Astrocyte of the hippocampus (primary cell): ENCODE measurements at regions not wholly inside any gene's neighbourhood (a gene's known extent, or its start where the extent isn't known, plus 50 kb on each side); places are given as distances from the start of the nearest gene placed in this dataset.

Experiments
- DNase-seq: peaks from one replicate; pipeline ENCODE4 v3.0.0; 2011; ENCODE audit warnings: low read depth, low spot score

DNA sequence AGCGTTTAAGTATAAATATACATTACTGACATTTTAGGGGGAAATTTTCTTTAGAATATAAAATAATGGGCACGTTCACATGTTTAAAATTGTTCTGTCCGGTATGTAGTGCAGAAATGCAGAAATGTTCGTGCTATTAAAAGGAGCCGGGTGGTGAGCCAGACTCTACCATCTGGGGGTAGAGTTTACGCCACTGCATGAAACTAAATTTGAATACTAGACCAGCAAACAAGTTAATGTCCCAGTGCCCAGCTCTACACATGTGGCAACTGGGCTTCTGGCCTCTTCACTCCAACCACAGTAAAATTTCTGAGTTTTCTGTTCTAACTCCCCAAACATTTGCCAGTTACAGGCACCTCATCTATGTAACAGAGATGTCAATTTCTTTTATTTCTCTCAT is 1453.3 kb upstream of the TENM3 start:
- DNase-seq, result no peak

DNA sequence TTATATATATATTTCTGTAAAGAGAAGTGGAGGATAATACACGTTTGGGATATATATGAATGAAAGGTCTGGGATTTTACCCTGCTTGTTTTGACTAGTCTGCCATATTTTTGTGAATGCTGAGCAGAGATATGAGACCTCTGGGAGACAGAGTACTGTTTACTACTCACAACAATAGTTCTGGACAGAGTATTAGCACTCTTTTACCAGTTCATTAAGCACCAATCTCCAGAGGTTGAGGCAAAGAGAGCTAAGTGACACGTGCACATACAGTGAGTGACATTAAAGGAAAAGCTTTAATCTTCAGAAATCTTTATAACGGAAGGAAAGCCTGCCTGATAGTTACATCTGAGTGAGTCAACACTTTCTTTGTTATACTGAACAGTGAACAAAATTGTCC is 1452.7 kb upstream of the TENM3 start:
- no peak for DNase-seq

DNA sequence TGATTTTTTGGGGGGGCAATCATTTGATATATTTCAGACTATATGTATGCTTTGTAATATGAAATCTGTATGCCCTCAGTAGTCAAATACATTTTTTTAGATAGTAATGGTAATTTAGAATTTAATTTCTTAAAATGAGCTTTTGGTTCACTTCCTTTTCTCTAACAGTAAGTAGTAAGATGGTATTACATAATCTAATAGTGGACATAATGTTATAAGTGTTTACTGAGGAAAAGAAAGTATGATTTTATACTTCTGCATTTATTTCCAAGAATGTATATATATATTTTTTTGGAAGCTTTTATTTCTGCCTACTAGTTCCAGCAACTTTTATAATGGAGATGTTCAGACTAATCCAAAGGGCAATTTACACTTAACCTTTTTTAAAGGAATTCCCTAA is 1450.7 kb upstream of the TENM3 start:
- DNase-seq, result no peak

DNA sequence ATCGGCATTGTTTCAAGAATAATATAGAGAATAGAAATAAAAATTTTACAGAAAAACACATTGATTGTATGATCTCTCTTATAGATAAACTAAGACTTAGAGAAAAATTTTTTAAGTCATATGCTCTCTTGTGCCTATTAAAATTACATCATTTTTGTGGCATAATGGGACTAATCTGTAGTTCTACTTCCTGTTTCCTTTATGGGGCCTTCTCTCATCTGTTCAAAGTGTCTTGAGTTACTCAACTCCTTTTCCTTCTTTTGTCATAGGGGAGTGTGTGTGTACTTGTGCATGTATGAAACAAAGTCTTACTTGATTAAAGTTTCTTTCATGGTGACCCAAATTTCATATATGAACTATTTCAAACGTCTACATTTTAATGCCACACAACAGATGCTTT is 1448.9 kb upstream of the TENM3 start:
- DNase-seq, result no peak

DNA sequence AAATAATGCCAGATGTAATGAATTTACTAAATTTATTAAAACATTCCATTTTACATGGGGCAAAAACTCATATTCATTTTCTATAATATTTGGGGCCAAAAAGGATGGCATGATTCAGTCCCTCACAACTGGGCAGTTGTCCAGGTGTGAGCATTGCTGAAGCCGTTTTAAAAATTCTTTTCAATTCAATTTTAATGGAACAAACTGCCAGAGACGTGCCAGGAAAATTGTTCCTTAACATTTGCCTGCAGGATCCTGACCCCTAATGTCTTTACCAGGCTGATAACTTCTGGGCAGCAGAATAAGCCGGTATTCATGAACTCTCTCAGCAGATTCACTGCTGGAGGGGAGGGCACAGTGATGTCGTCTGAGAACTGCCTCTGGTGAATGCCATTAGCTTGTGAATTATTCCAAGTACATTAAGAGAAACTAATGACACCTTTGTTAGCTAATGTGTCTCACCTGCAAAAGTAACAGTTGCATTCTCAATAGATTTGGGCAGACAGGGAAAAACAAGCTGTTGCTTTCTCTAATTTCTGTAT is 1445.1 kb upstream of the TENM3 start:
- no peak for DNase-seq

DNA sequence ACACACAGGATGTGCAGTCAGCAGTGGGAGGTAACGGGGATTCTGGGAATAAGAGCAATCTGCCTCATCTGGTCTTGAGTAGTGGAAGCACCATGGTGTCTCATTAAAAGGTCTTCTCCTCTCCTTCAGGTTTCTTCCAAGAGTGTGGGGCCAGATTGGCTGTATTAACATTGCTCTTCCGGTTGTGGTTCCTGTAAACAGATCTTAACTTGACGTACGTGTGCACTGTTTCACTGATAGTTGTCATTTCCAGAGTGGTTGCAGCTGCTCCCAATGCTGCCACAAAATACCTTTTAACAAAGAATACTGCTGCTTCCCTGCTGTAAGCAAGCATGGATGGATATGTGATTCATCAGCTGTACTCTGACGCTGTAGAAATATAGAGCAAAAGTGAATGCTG is 1443.4 kb upstream of the TENM3 start:
- no peak for DNase-seq

DNA sequence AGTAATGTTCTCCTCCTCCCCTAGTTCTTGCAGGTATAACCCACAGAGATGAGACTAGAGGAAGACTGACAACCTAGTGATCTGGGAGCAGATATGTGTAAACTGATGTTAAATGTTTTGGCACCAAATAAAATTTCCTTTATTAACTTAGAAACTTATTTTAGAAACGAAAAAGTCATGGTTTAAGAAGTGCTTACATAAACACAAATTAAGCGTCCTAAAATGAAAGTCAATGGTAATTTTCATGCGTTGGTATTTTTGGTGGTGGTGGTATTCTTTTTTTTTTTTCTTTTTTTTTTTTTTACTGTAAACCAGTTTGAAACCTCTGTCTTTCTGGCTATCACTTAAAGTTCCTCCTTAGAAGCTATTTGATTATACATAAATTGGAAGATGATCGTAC is 1438.1 kb upstream of the TENM3 start:
- no peak for DNase-seq

DNA sequence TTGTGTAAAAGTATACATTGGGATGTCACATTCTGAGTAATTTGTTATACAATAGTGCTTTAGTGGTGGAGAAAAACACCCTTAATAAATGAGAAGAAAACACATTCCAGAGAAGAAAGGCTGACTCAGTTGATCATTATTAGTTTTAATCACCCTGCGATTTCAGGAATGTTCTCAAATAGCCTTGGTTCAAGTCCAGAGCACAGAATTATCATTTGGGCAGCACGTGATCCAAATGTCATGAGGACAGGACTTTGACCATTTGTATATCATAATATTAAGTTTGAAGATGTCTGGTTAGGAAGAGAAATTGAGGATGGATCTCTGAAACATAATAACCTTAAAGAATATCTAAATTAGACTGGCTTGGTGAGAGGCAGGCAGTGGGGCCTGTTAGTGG is 1434.3 kb upstream of the TENM3 start:
- DNase-seq, result no peak

DNA sequence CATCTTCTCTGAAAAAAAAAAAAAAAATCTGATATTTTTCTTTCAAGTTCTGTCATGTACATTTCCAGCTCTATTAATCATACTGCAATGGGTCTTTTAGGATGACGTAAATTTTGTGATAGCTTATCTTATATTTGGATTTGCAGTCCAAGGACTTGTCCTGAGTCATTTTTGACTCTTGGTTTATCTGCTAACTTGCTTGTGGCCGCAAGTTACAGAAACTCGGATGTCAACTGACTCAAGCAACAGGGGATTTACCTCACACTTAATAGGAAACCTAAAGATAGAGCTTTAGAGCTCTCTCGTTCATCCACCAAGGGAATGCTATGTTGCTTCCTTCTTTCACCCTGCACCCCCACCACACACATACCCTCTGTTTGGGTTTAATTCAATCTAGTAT is 1433.8 kb upstream of the TENM3 start:
- DNase-seq, result no peak

DNA sequence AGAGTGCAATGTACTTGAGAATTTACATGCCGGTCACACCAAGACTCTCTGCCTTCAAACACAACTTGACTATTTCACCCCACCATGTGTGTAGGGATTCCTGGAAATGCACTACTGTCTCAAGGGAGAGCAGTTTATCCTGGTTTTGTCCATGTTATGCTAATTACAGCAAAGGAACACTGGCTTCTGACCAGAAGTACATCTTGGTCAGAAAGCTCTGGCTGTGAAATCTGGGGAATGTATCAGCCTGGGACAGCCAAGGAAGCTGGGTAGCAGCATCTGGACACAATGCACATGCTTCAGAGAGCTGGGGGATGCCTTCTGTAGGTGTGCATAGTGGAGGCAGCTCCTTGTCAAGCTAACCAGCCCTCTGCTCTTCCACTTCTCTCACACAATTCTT is 1432.6 kb upstream of the TENM3 start:
- peak; percentile 69 for DNase-seq

DNA sequence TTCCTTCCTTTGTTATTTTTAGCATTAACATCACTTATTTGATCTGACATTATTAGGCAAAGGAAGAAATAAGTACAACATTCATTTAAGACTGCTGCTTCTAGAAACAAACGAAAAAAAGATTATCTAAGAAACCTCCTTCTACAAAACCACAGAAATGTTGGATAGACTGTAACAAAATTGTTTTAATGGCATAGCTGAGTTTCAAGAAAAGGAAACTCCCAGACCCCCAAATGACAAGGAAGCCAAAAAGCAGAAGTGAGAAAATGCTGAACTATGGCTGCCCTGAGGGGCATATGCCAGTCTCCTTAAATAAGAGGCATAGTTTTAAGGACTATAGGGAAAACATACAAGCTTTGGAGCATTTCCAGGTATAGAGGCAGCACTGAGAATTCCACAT is 1431.6 kb upstream of the TENM3 start:
- no peak for DNase-seq

DNA sequence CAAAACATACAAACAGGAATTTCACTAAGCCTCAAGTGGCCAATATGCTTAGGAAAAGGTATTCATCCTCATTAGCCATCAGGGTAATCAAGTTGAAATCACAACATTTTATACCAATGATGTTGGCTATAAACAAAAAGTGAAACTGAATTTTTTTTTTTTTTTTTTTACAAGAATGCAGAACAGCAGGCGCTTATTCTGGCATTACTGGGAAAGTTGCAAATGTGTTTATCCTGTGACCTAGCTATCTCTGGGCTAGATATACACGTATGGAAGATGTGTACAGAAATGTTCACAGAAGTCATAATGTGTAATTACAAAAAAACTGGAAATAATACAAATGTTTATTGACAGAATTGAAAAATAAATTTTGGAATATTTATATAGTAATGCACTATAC is 1430.4 kb upstream of the TENM3 start:
- no peak for DNase-seq

DNA sequence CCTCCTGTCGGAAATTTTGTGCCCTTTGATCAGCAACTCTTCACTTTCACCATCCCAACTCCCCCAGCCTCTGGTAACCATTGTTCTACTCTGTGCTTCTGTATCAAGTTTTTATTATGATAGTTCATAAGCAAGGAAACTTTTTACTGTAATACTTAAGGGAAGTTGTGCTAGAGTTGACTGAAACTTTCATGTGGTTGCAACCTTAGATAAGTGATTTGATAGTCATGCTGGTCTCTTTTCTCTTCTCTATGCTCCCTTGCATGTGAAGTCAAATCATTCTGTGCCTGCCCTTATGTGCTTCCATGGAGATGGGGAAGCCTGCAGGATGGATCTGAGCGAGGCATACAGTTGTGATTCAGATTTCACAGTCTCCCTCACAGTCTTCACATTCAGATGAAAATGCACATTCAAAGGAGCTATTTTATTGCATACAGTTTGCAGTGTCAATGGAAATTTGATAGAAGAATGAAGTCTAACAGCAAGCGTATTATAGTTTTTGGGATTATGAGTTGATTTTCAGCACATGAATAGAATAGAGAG is 1428.3 kb upstream of the TENM3 start:
- DNase-seq, result no peak

DNA sequence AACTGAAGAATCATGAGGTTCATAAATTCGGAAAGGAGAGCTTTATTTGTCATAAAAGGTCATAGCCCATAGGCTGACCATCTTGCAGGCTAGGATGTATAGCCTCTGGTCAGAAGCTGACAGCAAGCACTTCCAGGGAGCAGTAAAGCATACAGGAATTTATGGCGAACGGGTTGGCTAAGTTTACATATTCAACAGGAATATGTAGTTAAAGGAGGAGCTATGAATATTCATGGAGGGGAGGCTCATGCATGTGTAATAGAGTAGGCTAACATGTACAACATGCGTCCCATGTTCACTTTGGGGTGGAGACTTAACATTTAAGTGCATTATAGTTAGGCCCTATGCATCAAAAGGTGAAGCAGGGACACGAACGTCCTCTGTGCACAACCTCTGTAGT is 1425.7 kb upstream of the TENM3 start:
- no peak for DNase-seq

DNA sequence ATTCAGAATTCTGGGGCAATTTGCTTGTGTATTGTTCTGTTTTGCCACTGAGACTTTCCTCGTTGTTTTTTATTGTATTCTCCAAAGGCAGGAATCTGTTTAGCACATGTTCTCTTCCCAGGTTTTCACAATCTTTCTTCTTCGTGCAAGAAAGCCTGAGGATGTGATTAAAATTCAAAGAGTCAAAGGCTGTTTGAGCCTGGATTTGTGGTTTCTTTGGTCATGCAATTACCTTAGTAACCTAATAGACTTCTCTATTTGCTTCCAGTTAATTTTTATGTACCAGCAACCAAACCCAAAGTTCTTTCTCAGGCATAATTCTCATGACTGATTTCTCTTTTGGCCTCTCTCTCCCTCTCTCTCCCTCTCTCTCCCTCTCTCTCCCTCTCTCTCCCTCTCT is 1420.1 kb upstream of the TENM3 start:
- peak; percentile 53 for DNase-seq

DNA sequence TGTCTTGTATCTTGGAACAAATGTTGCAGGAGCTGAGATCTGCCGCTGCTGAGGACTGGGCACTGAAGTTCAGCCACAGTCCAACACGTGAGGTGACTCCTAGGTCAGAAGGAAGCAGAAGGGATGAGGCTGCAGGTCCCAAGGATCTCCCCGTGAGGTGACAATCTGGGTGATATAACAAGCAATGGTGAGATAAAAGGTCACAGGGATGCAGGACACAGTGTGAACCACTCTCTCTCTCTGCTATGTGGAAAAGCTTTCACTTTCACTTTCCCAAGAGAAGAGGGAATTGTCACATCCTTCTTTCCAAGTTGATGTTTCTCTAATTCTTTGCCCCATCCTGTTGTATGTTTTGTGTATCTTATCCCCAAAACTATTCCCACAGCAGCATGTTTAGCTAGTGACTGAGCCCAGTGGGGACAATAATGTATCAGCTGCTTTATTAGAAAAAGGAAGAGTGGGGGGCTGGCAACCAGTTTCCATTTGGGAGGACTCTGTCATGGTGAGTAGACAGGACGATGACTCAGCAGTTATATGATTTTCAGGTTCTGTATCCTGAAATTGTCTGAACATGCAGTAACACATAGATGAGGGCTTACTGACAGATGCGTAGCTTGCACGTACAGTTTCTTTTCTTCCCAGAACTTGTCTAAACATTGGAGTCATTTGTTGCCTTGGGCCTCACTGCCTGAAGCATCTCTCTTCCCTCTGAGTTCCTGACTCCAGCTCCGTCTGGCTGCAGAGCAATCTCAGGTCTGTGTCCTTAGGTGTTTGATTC is 1415.8 kb upstream of the TENM3 start:
- DNase-seq, result peak; percentile 39

DNA sequence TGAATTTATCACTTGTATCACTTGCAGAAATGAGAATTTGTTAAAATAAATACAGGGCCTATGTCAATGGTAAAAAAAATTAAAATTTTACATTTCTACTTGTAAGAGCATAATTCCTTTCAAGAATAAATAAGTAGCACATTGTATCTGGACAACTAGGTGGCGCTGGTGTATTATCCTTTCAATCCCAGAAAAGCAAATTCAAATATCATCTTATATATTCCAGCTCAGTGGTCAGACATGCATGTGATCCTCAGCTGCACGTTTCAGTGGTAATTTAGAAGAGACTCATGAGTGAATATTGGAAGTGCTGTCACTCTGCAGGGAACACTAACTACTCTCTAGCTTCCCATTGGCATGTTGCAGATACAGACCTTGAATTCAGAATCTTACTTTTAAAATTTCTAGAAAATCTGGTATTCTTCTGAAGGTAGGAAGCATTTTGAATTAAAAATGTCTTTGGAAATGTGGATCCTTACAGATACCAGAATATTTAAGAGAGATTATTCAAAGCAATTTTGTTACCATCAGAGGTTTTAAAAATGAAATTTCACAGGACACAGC is 1414.7 kb upstream of the TENM3 start:
- DNase-seq, result peak; percentile 82

DNA sequence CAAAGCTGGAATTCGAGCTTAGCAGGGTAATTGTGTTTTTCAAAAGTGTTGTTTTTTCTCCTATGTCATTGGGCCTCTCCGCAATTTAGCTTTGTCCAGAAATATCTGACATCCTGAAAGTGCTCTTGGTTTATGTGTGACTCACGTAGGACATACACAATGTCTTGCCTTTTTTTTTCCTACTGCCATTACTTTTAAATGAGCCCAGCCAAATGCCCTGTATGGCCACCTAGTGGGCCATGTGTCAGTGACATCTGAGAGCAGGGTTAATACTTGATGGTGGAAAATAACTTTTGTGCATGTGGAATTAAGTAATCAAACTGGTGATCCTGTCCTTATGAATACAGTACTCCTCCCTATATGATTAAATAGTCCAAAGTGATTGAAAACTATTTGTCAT is 1411.1 kb upstream of the TENM3 start:
- no peak for DNase-seq

DNA sequence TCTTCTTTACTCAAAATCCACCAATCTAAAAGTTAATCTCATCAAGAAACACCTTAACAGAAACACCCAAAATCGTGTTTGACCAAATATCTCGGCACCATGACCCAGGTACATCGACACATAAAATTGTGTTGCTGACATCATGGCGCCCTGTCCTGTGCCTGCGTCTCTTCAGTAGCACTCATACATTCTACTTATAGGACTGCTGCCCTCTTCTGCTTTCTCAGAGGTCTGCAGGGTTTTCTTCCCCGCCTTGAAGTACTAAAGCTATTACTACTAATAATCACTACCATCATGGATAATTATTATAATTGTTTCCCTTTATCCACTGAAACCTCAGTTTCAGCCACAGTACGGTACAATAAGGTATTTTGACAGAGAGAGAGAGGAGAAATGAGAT is 1403.1 kb upstream of the TENM3 start:
- no peak for DNase-seq

DNA sequence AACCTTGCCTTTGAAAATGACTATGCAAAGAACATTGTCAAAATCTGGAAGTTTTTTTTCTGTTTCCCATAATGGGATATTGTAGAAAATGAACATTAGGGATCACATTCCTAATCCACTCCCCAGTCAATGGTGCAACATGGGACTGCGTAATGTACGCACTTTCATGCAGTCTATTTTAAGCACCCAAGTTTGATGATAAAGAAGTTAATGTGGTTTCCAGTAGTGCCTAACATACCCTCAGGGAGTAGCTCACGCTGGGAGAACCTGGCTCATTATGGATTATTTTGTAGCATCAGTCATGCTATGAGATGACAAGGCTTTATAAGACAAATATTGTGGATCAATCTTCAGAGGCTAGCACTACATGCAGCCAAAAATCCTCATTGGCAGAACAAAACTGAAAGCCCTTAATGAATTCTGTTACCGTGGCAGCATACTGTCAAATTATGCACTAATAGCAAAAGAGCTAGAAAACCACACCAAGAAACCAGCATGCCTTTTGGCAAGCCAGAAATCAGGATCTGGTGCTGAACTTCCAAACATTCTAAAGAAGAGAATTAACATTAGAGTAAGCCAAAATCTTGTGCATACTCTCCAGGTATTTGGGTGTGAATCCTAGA is 1392.8 kb upstream of the TENM3 start:
- DNase-seq, result peak; percentile 52

DNA sequence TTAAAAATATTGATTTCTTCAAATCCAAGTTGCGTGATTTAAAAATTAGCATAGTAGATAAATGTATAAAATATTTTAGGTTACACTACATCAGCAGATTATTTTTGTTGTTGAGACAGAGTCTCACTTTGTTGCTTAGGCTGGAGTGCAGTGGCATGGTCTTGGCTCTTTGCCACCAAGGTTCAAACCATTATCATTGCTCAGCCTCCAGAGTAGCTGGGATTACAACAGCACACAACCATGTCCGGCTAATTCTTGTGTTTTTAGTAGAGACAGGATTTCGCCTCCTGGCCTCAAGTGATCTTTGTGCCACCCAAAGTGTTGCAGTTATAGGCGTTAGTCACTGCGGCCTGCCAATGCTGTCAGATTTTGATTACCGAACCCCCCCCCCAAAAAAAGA is 1390.5 kb upstream of the TENM3 start:
- DNase-seq, result no peak

DNA sequence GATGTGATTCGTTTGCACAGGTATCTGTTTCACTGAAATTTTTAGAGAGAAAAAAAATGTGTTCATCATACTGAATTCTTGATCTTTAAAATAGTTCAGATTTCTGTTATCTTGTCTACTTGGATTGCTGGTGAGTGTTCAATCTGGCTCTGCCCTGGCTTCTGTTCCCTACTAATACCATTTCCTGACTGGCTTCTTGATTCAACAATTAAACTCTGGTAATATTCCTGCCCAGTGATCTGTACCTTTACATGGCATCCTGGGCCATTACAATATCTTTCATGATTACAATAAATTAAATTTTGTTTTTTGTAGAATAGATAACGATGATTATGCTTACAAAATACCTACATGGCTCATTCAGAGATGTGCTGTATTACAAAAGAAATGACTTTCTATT is 1388.0 kb upstream of the TENM3 start:
- no peak for DNase-seq
